OCI-LY3 (cell line): ENCODE measurements at regions not wholly inside any gene's neighbourhood (a gene's known extent, or its start where the extent isn't known, plus 50 kb on each side); places are given as distances from the start of the nearest gene placed in this dataset.
"Not testable (repeated sequence)": the region's sequence is repeated elsewhere in the genome, so short reads cannot be mapped to it uniquely, and the experiment has no call there.

Experiments
- EZH2phosphoT487 ChIP-seq: fragments of 200-600 bp; shearing (Covaris generic); IDR thresholded peaks from 2 replicates; pipeline ENCODE4 v1.6.1; 2018; ENCODE audit warnings: antibody characterized with exemption, mixed run types, low read depth
- TF ChIP-seq, protein P1 (sequence below): fragments of 200-600, 300-600 bp; sonication (generic); IDR thresholded peaks from 2 replicates; pipeline ENCODE4 v1.5.1; 2014; ENCODE audit warnings: antibody characterized with exemption, low read length, low read depth

DNA sequence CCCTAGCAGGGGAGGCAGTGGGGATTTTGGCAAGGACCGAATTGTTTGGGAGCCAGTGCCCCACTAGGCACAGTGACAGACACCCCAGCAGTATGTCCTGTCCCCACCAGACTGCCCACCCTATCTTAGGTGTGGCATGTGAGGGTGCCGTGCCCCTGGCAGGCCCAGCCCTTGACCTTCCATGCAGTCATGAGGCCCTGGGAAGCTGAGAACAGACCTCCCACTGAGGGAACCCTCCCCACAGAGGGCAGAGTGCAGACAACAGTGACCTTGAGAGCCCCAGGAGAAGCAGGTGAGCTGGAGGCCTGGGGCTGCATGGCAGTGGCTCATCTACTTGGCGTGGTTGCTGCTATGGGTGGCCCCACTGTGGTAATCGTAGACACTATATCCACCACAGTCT lies 538.1 kb downstream of the GOLGA6L6 start:
- TF ChIP-seq, protein P1, sequence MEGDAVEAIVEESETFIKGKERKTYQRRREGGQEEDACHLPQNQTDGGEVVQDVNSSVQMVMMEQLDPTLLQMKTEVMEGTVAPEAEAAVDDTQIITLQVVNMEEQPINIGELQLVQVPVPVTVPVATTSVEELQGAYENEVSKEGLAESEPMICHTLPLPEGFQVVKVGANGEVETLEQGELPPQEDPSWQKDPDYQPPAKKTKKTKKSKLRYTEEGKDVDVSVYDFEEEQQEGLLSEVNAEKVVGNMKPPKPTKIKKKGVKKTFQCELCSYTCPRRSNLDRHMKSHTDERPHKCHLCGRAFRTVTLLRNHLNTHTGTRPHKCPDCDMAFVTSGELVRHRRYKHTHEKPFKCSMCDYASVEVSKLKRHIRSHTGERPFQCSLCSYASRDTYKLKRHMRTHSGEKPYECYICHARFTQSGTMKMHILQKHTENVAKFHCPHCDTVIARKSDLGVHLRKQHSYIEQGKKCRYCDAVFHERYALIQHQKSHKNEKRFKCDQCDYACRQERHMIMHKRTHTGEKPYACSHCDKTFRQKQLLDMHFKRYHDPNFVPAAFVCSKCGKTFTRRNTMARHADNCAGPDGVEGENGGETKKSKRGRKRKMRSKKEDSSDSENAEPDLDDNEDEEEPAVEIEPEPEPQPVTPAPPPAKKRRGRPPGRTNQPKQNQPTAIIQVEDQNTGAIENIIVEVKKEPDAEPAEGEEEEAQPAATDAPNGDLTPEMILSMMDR = not testable (repeated sequence)
- TF ChIP-seq EZH2phosphoT487 = not testable (repeated sequence)
